CD14-positive monocyte (primary cell): ENCODE measurements at regions not wholly inside any gene's neighbourhood (a gene's known extent, or its start where the extent isn't known, plus 50 kb on each side); places are given as distances from the start of the nearest gene placed in this dataset.

Experiments
- DNase-seq, 3 donors: peaks; one replicate each; pipeline ENCODE4 v3.0.0-alpha.2; 2011 to 2022
- H2AFZ ChIP-seq: 2 replicates; pipeline ENCODE4 v1.6.0; 2012; ENCODE audit warnings: mild to moderate bottlenecking, low read depth, low read length, inconsistent platforms; ENCODE audit not compliant: insufficient read depth, poor library complexity, severe bottlenecking
- H3K27ac ChIP-seq, 2 donors: 1 replicate in 1 of 2; 2 replicates in 1 of 2; pipeline ENCODE4 v1.5.1; 2012 to 2013; ENCODE audit warnings: low read length in 2 of 2, control low read depth in 1 of 2, inconsistent platforms in 1 of 2, low read depth in 1 of 2, mild to moderate bottlenecking in 1 of 2
- H3K27me3 ChIP-seq, 2 donors: one replicate each; pipeline versions ENCODE4 v1.6.0 to v1.6.1; 2011 to 2013; ENCODE audit warnings: low read length in 2 of 2; ENCODE audit not compliant: control insufficient read depth in 2 of 2, insufficient read depth in 2 of 2
- H3K36me3 ChIP-seq, 2 donors: replicated peaks in 1 of 2; 1 replicate in 1 of 2; 2 replicates in 1 of 2; pipeline versions ENCODE4 v1.5.1 to v1.6.1; 2012 to 2013; ENCODE audit warnings: low read length in 2 of 2, control low read depth in 1 of 2, inconsistent platforms in 1 of 2, mild to moderate bottlenecking in 1 of 2; ENCODE audit not compliant: insufficient read depth in 2 of 2, control insufficient read depth in 1 of 2
- H3K4me1 ChIP-seq, 2 donors: 1 replicate in 1 of 2; 2 replicates in 1 of 2; pipeline versions ENCODE4 v1.5.1 to v1.6.1; 2012 to 2013; ENCODE audit warnings: low read length in 2 of 2, control low read depth in 1 of 2, inconsistent platforms in 1 of 2, mild to moderate bottlenecking in 1 of 2, moderate library complexity in 1 of 2; ENCODE audit not compliant: insufficient read depth in 2 of 2, control insufficient read depth in 1 of 2
- H3K4me2 ChIP-seq: replicated peaks from 2 replicates; pipeline ENCODE3; 2012; ENCODE audit warnings: low read length, moderate library complexity, mild to moderate bottlenecking; ENCODE audit not compliant: poor library complexity, severe bottlenecking; ENCODE audit errors: extremely low read depth
- H3K4me3 ChIP-seq, 3 experiments: fragments of 200-600 bp in 1 of 3; sonication (generic) in 1 of 3; replicated peaks in 1 of 3; 1 replicate in 2 of 3; 2 replicates in 1 of 3; pipeline ENCODE4 v1.5.1; 2011 to 2013; ENCODE audit warnings: low read length in 3 of 3, mild to moderate bottlenecking in 3 of 3, control low read depth in 2 of 3, low read depth in 2 of 3, inconsistent platforms in 1 of 3, moderate library complexity in 1 of 3
- H3K79me2 ChIP-seq: 2 replicates; pipeline ENCODE4 v1.6.0; 2012; ENCODE audit warnings: mild to moderate bottlenecking, control low read depth, inconsistent platforms, low read length, moderate library complexity; ENCODE audit not compliant: insufficient read depth
- H3K9ac ChIP-seq: 2 replicates; pipeline ENCODE4 v1.6.0; 2017; ENCODE audit warnings: low read length, mild to moderate bottlenecking; ENCODE audit not compliant: insufficient read depth, poor library complexity, severe bottlenecking
- H3K9me3 ChIP-seq, 2 donors: replicated peaks in 1 of 2; 1 replicate in 1 of 2; 2 replicates in 1 of 2; pipeline versions ENCODE4 v1.5.1 to v1.6.1; 2012 to 2013; ENCODE audit warnings: low read length in 2 of 2, control low read depth in 1 of 2; ENCODE audit not compliant: control insufficient read depth in 1 of 2, insufficient read depth in 1 of 2
- H4K20me1 ChIP-seq: 2 replicates; pipeline ENCODE4 v1.6.0; 2012; ENCODE audit warnings: mild to moderate bottlenecking, low read length, control low read depth, moderate library complexity; ENCODE audit not compliant: insufficient read depth
- H3K27ac Mint-ChIP-seq, 7 donors: one replicate each; pipeline ENCODE4 v1.8.0; 2020; ENCODE audit warnings: mild to moderate bottlenecking in 7 of 7, mixed read lengths in 7 of 7, moderate library complexity in 6 of 7, inconsistent platforms in 2 of 7
- H3K27me3 Mint-ChIP-seq, 3 donors: one replicate each; pipeline ENCODE4 v1.8.0; 2021 to 2022; ENCODE audit warnings: low read depth in 3 of 3, mild to moderate bottlenecking in 3 of 3, mixed read lengths in 3 of 3, moderate library complexity in 3 of 3, inconsistent platforms in 1 of 3
- H3K36me3 Mint-ChIP-seq, 2 donors: one replicate each; pipeline ENCODE4 v1.8.0; 2020; ENCODE audit warnings: mixed read lengths in 2 of 2, inconsistent platforms in 1 of 2, mild to moderate bottlenecking in 1 of 2
- H3K4me1 Mint-ChIP-seq: one replicate; pipeline ENCODE4 v1.8.0; 2020; ENCODE audit warnings: mild to moderate bottlenecking, mixed read lengths
- H3K4me3 Mint-ChIP-seq, 2 donors: one replicate each; pipeline ENCODE4 v1.8.0; 2020; ENCODE audit warnings: mild to moderate bottlenecking in 2 of 2, mixed read lengths in 2 of 2, moderate library complexity in 1 of 2
- H3K9me3 Mint-ChIP-seq, 7 donors: one replicate each; pipeline ENCODE4 v1.8.0; 2020 to 2022; ENCODE audit warnings: mixed read lengths in 7 of 7, mild to moderate bottlenecking in 6 of 7, moderate library complexity in 6 of 7, inconsistent platforms in 2 of 7
- CTCF ChIP-seq: fragments of 200-600 bp; IDR thresholded peaks from one replicate; pipeline ENCODE4 v1.8.0; 2022; ENCODE audit warnings: antibody characterized with exemption, mild to moderate bottlenecking
- WGBS: methylation state at CpG from one replicate; pipeline ENCODE4 v1.1.5; 2013; ENCODE audit warnings: missing lambda C conversion rate; ENCODE audit not compliant: insufficient coverage; 5-methylcytosine and 5-hydroxymethylcytosine counted together
- intact Hi-C, 2 donors: fragments of 100-400 bp; cut with micrococcal nuclease; formaldehyde crosslinking; loops; one replicate each; pipeline versions ENCODE4 v1.15.0 to v1.15.1; 2023

DNA sequence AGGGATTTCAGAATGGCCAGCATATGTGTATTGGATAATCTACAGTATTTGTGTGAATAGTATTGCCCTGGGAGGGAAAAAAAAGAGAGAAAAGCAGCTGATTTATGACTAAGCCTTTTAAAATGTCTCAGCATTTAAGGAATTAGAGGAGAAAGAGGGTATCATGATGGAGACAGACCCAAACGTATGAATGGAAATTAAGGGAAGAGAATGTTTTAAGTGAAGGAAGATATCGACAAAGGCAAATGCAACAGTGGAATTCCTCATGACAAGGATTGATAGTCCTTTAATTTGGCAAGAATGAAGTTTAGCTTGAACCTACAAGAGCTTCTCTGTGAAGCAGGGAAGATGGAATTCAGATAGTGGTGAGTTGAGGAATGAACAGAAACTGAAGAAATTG is 367.3 kb upstream of the POU3F2 start:
- Histone ChIP-seq H3K79me2 (no peaks in the 10 kb centered on the region), H3K9ac (no peak overlapping the region), H3K27me3 (no peaks in the 10 kb centered on the region), H3K4me1 (no peaks in the 10 kb centered on the region), H2AFZ (no peak overlapping the region), H3K9me3 (no peaks in the 10 kb centered on the region), H3K27ac (no peak overlapping the region), H3K4me3 (no peak overlapping the region), H3K36me3 (no peaks in the 10 kb centered on the region), H3K4me2 (no peak overlapping the region), H4K20me1 (no peaks in the 10 kb centered on the region)
- no peak overlapping the region for H3K27ac Mint-ChIP-seq
- H3K4me1 Mint-ChIP-seq = no peaks in the 10 kb centered on the region
- no peak for DNase-seq
- H3K36me3 Mint-ChIP-seq = no peaks in the 10 kb centered on the region
- intact Hi-C loops = no loop called here
- H3K27me3 Mint-ChIP-seq = peaks cover 0 to 3% (median 0%) of the 10 kb centered on the region in 3 donors
- H3K4me3 Mint-ChIP-seq = no peak overlapping the region
- WGBS = 92% methylated on average over 2 of the region's 2 CpGs
- H3K9me3 Mint-ChIP-seq = peaks cover 0 to 5% (median 2%) of the 10 kb centered on the region in 7 donors
- TF ChIP-seq CTCF = no peak

GRCh38 chr6:98467902-98468301 is 366.5 kb upstream of the POU3F2 start:
- Histone ChIP-seq H3K9ac (no peak overlapping the region), H3K27ac (no peak overlapping the region), H3K4me3 (no peak overlapping the region), H3K27me3 (no peaks in the 10 kb centered on the region), H3K4me2 (no peak overlapping the region), H3K36me3 (no peaks in the 10 kb centered on the region), H2AFZ (no peak overlapping the region), H3K9me3 (no peaks in the 10 kb centered on the region), H4K20me1 (no peaks in the 10 kb centered on the region), H3K4me1 (no peaks in the 10 kb centered on the region), H3K79me2 (no peaks in the 10 kb centered on the region)
- DNase-seq = no peak
- no peak overlapping the region for H3K27ac Mint-ChIP-seq
- peaks cover 0 to 5% (median 3%) of the 10 kb centered on the region in 7 donors for H3K9me3 Mint-ChIP-seq
- peaks cover 0 to 3% (median 0%) of the 10 kb centered on the region in 3 donors for H3K27me3 Mint-ChIP-seq
- no peak overlapping the region for H3K4me3 Mint-ChIP-seq
- no peaks in the 10 kb centered on the region for H3K4me1 Mint-ChIP-seq
- intact Hi-C loops = no loop called here
- no peak for TF ChIP-seq CTCF
- H3K36me3 Mint-ChIP-seq = no peaks in the 10 kb centered on the region
- no CpG with 5 or more reads among the region's 3 CpGs for WGBS
